Uterus (tissue), 2 donors: ENCODE measurements at regions not wholly inside any gene's neighbourhood (a gene's known extent, or its start where the extent isn't known, plus 50 kb on each side); places are given as distances from the start of the nearest gene placed in this dataset.

Experiments
- POLR2A ChIP-seq, 2 donors: fragments of 450-650 bp; IDR thresholded peaks; one replicate each; pipeline ENCODE4 v1.6.1; 2016; ENCODE audit warnings: antibody characterized with exemption in 2 of 2, mild to moderate bottlenecking in 1 of 2, moderate library complexity in 1 of 2
- TF ChIP-seq, protein P1 (sequence below), 4 experiments: fragments of 200-600 bp in 2 of 4; fragments of 450-650 bp in 2 of 4; sonication (generic) in 2 of 4; IDR thresholded peaks; one replicate each; pipeline ENCODE4 v1.5.1; 2016 to 2019; ENCODE audit warnings: antibody characterized with exemption in 4 of 4, mild to moderate bottlenecking in 2 of 4, moderate library complexity in 1 of 4

DNA sequence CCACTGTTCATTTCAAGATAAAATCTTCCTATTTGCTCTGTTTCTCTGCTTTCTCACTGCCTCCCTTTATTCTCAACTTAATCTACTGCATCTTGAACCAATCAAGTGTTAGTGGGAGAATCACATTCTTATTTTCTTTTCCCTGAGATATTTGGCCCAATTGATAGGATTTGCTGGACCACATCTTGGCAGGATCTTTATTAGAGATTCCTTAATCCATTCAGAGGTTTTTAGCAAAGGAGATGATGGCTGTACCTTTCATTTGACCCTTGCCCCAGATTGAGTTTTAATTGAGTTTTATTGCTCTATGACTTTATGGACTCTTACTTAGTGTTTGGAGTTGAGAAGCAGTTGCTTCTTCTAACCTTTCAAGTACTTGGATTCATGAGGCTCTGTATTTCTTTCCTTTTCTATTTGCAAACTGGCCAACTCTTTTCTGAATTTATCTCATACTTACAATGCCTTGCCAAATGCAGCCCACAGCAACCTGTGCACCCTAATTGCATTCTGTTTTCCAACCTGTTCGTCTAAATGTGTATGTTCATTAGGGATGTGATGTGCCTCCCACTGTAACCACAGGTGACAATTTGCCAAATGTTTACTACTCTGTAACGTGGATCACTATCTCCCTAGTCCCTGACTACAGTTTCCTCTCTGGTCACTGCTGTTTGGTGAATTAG lies 274.8 kb upstream of the KAZN start:
- TF ChIP-seq, protein P1, sequence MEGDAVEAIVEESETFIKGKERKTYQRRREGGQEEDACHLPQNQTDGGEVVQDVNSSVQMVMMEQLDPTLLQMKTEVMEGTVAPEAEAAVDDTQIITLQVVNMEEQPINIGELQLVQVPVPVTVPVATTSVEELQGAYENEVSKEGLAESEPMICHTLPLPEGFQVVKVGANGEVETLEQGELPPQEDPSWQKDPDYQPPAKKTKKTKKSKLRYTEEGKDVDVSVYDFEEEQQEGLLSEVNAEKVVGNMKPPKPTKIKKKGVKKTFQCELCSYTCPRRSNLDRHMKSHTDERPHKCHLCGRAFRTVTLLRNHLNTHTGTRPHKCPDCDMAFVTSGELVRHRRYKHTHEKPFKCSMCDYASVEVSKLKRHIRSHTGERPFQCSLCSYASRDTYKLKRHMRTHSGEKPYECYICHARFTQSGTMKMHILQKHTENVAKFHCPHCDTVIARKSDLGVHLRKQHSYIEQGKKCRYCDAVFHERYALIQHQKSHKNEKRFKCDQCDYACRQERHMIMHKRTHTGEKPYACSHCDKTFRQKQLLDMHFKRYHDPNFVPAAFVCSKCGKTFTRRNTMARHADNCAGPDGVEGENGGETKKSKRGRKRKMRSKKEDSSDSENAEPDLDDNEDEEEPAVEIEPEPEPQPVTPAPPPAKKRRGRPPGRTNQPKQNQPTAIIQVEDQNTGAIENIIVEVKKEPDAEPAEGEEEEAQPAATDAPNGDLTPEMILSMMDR (IDR thresholded peaks at IDR 0.05): no peak
- no peak for TF ChIP-seq POLR2A (IDR thresholded peaks at IDR 0.05)
